Liver (tissue), 8 donors: ENCODE measurements at regions not wholly inside any gene's neighbourhood (a gene's known extent, or its start where the extent isn't known, plus 50 kb on each side); places are given as distances from the start of the nearest gene placed in this dataset.

ENCODE experiments used
- DNase-seq: peaks from one replicate; pipeline ENCODE4 v3.0.0-alpha.2; 2017; ENCODE audit warnings: low spot score
- H3K27ac ChIP-seq, 2 donors: one replicate each; pipeline ENCODE4 v1.7.0; 2013; ENCODE audit warnings: inconsistent platforms in 2 of 2, low read length in 2 of 2, control low read depth in 1 of 2, low read depth in 1 of 2, mild to moderate bottlenecking in 1 of 2
- H3K27me3 ChIP-seq, 4 donors: one replicate each; pipeline versions ENCODE4 v1.6.1 to v1.7.0; 2013; ENCODE audit warnings: low read length in 3 of 4, inconsistent platforms in 1 of 4, mild to moderate bottlenecking in 1 of 4, moderate library complexity in 1 of 4; ENCODE audit not compliant: control insufficient read depth in 4 of 4, insufficient read depth in 4 of 4
- H3K36me3 ChIP-seq, 4 donors: one replicate each; pipeline versions ENCODE4 v1.6.1 to v1.7.0; 2013; ENCODE audit warnings: low read length in 3 of 4, mild to moderate bottlenecking in 3 of 4, low read depth in 1 of 4, moderate library complexity in 1 of 4; ENCODE audit not compliant: control insufficient read depth in 4 of 4, insufficient read depth in 3 of 4
- H3K4me1 ChIP-seq, 4 donors: one replicate each; pipeline versions ENCODE4 v1.6.1 to v1.7.0; 2013; ENCODE audit warnings: low read length in 3 of 4, mild to moderate bottlenecking in 3 of 4, moderate library complexity in 1 of 4; ENCODE audit not compliant: control insufficient read depth in 4 of 4, insufficient read depth in 4 of 4
- H3K4me3 ChIP-seq, 3 donors: one replicate each; pipeline versions ENCODE4 v1.6.1 to v1.7.0; 2013; ENCODE audit warnings: low read length in 3 of 3, control low read depth in 1 of 3, low read depth in 1 of 3, mild to moderate bottlenecking in 1 of 3
- H3K9ac ChIP-seq, 2 donors: one replicate each; pipeline ENCODE4 v1.7.0; 2013; ENCODE audit warnings: low read length in 2 of 2, mild to moderate bottlenecking in 2 of 2, moderate library complexity in 2 of 2, control low read depth in 1 of 2, low read depth in 1 of 2
- H3K9me3 ChIP-seq, 4 donors: one replicate each; pipeline versions ENCODE4 v1.6.1 to v1.7.0; 2013; ENCODE audit warnings: low read length in 3 of 4; ENCODE audit not compliant: control insufficient read depth in 4 of 4
- EGR1 ChIP-seq, 2 donors: IDR thresholded peaks; 2 replicates each; pipeline ENCODE4 v1.6.1; 2016 to 2018; ENCODE audit warnings: antibody characterized with exemption in 2 of 2, low read depth in 2 of 2
- FOXA1 ChIP-seq: IDR thresholded peaks from 2 replicates; pipeline ENCODE4 v1.6.1; 2016; ENCODE audit warnings: antibody characterized with exemption
- FOXA2 ChIP-seq: IDR thresholded peaks from 2 replicates; pipeline ENCODE4 v1.6.1; 2016; ENCODE audit warnings: antibody characterized with exemption
- GABPA ChIP-seq, 2 donors: IDR thresholded peaks in 1 of 2; conservative IDR thresholded peaks in 1 of 2; 2 replicates each; pipeline ENCODE4 v1.6.1; 2016; ENCODE audit warnings: antibody characterized with exemption in 2 of 2, mild to moderate bottlenecking in 1 of 2, moderate library complexity in 1 of 2
- HNF4A ChIP-seq, 2 donors: conservative IDR thresholded peaks; 2 replicates each; pipeline ENCODE4 v1.6.1; 2016; ENCODE audit warnings: antibody characterized with exemption in 2 of 2, mild to moderate bottlenecking in 2 of 2
- HNF4G ChIP-seq: IDR thresholded peaks from 2 replicates; pipeline ENCODE4 v1.6.1; 2016; ENCODE audit warnings: antibody characterized with exemption
- JUND ChIP-seq, 2 donors: IDR thresholded peaks; 2 replicates each; pipeline ENCODE4 v1.6.1; 2016; ENCODE audit warnings: antibody characterized with exemption in 2 of 2
- NR2F2 ChIP-seq: IDR thresholded peaks from 2 replicates; pipeline ENCODE4 v1.6.1; 2016; ENCODE audit warnings: antibody characterized with exemption
- RAD21 ChIP-seq, 2 donors: IDR thresholded peaks; 2 replicates each; pipeline ENCODE4 v1.6.1; 2016; ENCODE audit warnings: antibody characterized with exemption in 2 of 2, mild to moderate bottlenecking in 2 of 2
- REST ChIP-seq: IDR thresholded peaks from 2 replicates; pipeline ENCODE4 v1.6.1; 2016; ENCODE audit warnings: antibody characterized with exemption, mild to moderate bottlenecking
- RXRA ChIP-seq, 2 donors: IDR thresholded peaks; 2 replicates each; pipeline ENCODE4 v1.6.1; 2017 to 2018; ENCODE audit warnings: antibody characterized with exemption in 2 of 2, mild to moderate bottlenecking in 1 of 2
- SP1 ChIP-seq: IDR thresholded peaks from 2 replicates; pipeline ENCODE4 v1.6.1; 2018; ENCODE audit warnings: antibody characterized with exemption, mild to moderate bottlenecking
- TAF1 ChIP-seq: conservative IDR thresholded peaks from 2 replicates; pipeline ENCODE4 v1.6.1; 2016; ENCODE audit warnings: antibody characterized with exemption, mild to moderate bottlenecking
- YY1 ChIP-seq: IDR thresholded peaks from 2 replicates; pipeline ENCODE4 v1.6.1; 2016; ENCODE audit warnings: antibody characterized with exemption, mild to moderate bottlenecking
- WGBS: extraction: QIAGEN DNeasy Blood & Tissue Kit; methylation state at CpG from one replicate; pipeline ENCODE4 v1.1.7; 2013; 5-methylcytosine and 5-hydroxymethylcytosine counted together
- TF ChIP-seq, protein P1 (sequence below): fragments of 150-350 bp; IDR thresholded peaks from 2 replicates; pipeline ENCODE4 v1.5.1; 2017; ENCODE audit warnings: improper control_type of control experiment, low read depth, low read length; ENCODE audit not compliant: missing input control
- TF ChIP-seq, protein P2 (sequence below): IDR thresholded peaks from 2 replicates; pipeline ENCODE4 v1.6.1; 2016; ENCODE audit warnings: antibody characterized with exemption
- TF ChIP-seq, protein P3 (sequence below): IDR thresholded peaks from 2 replicates; pipeline ENCODE4 v1.6.1; 2016; ENCODE audit warnings: antibody characterized with exemption
- TF ChIP-seq, protein P4 (sequence below): IDR thresholded peaks from 2 replicates; pipeline ENCODE4 v1.6.1; 2016; ENCODE audit warnings: antibody characterized with exemption
- donor health status: healthy.
- donor health status: healthy.
- donor health status: healthy.
- donor health status: healthy.
- donor health status: healthy.

DNA sequence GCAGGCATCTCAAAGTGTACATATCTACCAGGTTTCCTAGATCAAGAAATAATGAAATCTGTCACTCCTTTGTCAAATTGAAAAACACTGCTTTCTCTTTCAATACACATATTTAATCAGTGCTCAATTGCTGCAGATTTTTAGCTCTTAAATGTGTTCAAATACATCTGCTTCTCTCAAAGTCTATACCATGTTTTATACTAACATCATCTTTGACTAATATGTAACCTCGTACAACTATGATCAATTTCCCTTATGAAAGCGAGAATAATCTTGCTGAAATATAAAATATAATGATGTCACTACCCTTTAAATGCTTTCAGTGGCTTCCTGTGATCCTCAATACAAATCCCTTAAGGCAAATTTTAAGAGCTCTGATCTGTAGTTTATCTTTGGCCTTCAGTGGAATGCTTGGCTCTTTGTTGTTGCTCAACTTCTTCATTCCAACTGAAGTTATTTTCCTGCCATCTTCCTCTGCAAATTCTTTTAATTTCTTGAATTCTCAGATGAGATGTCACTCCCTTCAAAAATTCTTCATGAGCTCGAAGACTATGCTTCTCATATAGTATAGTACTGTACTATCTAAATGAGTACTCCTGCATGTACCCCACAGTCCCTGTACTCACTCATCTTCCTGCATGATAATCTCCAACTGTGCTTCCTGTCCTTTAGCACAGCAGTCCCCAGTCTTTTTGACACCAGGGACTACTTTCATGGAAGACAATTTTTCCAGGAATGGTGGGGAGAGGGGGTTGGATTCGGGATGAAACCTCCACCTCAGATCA, 545.1 kb upstream of the GJE1 start:
- Histone ChIP-seq H3K4me1 (no peaks in the 10 kb centered on the region), H3K4me3 (no peak overlapping the region), H3K27ac (no peak overlapping the region), H3K9me3 (peaks cover 0 to 4% (median 0%) of the 10 kb centered on the region in 4 donors), H3K9ac (no peak overlapping the region), H3K36me3 (no peaks in the 10 kb centered on the region), H3K27me3 (no peaks in the 10 kb centered on the region)
- DNase-seq, result no peak
- whole genome bisulfite sequencing, result 64% methylated on average over 4 of the region's 4 CpGs
- no peak for TF ChIP-seq EGR1 (IDR thresholded peaks at IDR 0.05; ENCODE audit: low read depth in 2 of 2)
- TF ChIP-seq JUND (IDR thresholded peaks at IDR 0.05), result no peak
- no peak for TF ChIP-seq REST
- TF ChIP-seq, protein P1, sequence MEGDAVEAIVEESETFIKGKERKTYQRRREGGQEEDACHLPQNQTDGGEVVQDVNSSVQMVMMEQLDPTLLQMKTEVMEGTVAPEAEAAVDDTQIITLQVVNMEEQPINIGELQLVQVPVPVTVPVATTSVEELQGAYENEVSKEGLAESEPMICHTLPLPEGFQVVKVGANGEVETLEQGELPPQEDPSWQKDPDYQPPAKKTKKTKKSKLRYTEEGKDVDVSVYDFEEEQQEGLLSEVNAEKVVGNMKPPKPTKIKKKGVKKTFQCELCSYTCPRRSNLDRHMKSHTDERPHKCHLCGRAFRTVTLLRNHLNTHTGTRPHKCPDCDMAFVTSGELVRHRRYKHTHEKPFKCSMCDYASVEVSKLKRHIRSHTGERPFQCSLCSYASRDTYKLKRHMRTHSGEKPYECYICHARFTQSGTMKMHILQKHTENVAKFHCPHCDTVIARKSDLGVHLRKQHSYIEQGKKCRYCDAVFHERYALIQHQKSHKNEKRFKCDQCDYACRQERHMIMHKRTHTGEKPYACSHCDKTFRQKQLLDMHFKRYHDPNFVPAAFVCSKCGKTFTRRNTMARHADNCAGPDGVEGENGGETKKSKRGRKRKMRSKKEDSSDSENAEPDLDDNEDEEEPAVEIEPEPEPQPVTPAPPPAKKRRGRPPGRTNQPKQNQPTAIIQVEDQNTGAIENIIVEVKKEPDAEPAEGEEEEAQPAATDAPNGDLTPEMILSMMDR, result no peak
- TF ChIP-seq FOXA1, result no peak
- TF ChIP-seq FOXA2, result no peak
- no peak for TF ChIP-seq SP1
- TF ChIP-seq GABPA (IDR thresholded peaks at IDR 0.05 in 1 of 2, conservative IDR thresholded peaks at IDR 0.05 in 1 of 2), result no peak
- no peak for TF ChIP-seq HNF4G
- TF ChIP-seq, protein P2, sequence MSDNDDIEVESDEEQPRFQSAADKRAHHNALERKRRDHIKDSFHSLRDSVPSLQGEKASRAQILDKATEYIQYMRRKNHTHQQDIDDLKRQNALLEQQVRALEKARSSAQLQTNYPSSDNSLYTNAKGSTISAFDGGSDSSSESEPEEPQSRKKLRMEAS, result no peak
- TF ChIP-seq RAD21 (IDR thresholded peaks at IDR 0.05), result no peak
- TF ChIP-seq HNF4A (conservative IDR thresholded peaks at IDR 0.05), result no peak
- no peak for TF ChIP-seq YY1
- no peak for TF ChIP-seq RXRA (IDR thresholded peaks at IDR 0.05)
- TF ChIP-seq, protein P3, sequence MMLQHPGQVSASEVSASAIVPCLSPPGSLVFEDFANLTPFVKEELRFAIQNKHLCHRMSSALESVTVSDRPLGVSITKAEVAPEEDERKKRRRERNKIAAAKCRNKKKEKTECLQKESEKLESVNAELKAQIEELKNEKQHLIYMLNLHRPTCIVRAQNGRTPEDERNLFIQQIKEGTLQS, result no peak
- TF ChIP-seq TAF1, result no peak

GRCh38 chr6:141580988-141581552, 551.7 kb upstream of the GJE1 start:
- H3K36me3 ChIP-seq, result no peaks in the 10 kb centered on the region
- H3K9me3 ChIP-seq, result no peaks in the 10 kb centered on the region
- no peak for DNase-seq
- no peaks in the 10 kb centered on the region for H3K4me1 ChIP-seq
- no peak overlapping the region for H3K27ac ChIP-seq
- H3K4me3 ChIP-seq, result no peak overlapping the region
- H3K9ac ChIP-seq, result no peak overlapping the region
- 93% methylated on average over 2 of the region's 2 CpGs for WGBS
- H3K27me3 ChIP-seq, result no peaks in the 10 kb centered on the region
- TF ChIP-seq, protein P2, result no peak
- no peak for TF ChIP-seq REST
- no peak for TF ChIP-seq RXRA (IDR thresholded peaks at IDR 0.05)
- TF ChIP-seq, protein P3, result no peak
- TF ChIP-seq RAD21 (IDR thresholded peaks at IDR 0.05), result no peak
- no peak for TF ChIP-seq JUND (IDR thresholded peaks at IDR 0.05)
- TF ChIP-seq NR2F2, result no peak
- no peak for TF ChIP-seq YY1
- no peak for TF ChIP-seq TAF1
- TF ChIP-seq SP1, result no peak
- TF ChIP-seq, protein P4, sequence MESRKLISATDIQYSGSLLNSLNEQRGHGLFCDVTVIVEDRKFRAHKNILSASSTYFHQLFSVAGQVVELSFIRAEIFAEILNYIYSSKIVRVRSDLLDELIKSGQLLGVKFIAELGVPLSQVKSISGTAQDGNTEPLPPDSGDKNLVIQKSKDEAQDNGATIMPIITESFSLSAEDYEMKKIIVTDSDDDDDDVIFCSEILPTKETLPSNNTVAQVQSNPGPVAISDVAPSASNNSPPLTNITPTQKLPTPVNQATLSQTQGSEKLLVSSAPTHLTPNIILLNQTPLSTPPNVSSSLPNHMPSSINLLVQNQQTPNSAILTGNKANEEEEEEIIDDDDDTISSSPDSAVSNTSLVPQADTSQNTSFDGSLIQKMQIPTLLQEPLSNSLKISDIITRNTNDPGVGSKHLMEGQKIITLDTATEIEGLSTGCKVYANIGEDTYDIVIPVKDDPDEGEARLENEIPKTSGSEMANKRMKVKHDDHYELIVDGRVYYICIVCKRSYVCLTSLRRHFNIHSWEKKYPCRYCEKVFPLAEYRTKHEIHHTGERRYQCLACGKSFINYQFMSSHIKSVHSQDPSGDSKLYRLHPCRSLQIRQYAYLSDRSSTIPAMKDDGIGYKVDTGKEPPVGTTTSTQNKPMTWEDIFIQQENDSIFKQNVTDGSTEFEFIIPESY, result no peak
- no peak for TF ChIP-seq EGR1 (IDR thresholded peaks at IDR 0.05; ENCODE audit: low read depth in 2 of 2)
- TF ChIP-seq FOXA2, result no peak
- no peak for TF ChIP-seq HNF4A (conservative IDR thresholded peaks at IDR 0.05)
